ENCODE measurements at regions not wholly inside any gene's neighbourhood (a gene's known extent, or its start where the extent isn't known, plus 50 kb on each side); places are given as distances from the start of the nearest gene placed in this dataset.

DNA sequence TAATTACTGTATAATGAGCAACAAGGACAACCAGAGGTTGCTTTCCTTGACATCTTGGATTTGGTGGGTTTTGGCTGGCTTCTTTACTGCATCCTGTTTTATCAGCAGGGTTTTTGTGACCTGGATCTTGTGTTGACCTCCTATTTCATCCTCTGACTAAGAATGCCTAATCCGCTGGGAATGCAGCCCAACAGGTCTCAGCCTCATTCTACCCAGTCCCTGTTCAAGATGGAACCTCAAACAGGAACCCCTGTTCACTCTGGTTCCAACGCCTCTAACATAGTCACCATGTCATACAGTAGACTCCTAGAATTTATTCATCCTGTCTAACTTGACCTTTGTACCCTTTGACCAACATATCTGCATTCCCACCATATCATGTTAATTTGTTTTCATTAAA, 183.8 kb upstream of the SOX9 start:
- H3K4me3 ChIP-seq (ENCODE audit: control extremely low read depth in 1 of 5, extremely low read depth in 1 of 5, insufficient read depth in 1 of 5, low read depth in 2 of 5, low read length in 4 of 5), result no peak overlapping the region
- H3K27me3 ChIP-seq (replicated peaks in 1 of 4; ENCODE audit: control extremely low read depth in 1 of 4, control insufficient read depth in 3 of 4, insufficient read depth in 4 of 4, low read length in 3 of 4), result no peaks in the 10 kb centered on the region
- peaks cover 0 to 2% (median 0%) of the 10 kb centered on the region in 3 donors for H3K9me3 ChIP-seq (ENCODE audit: control extremely low read depth in 1 of 3, control insufficient read depth in 2 of 3, insufficient read depth in 1 of 3, low read length in 2 of 3)
- Mint-ChIP-seq H3K4me3 (no peak overlapping the region), H3K4me1 (no peaks in the 10 kb centered on the region), H3K27ac (no peak overlapping the region), H3K27me3 (no peaks in the 10 kb centered on the region), H3K9me3 (ENCODE audit: insufficient read depth) (no peaks in the 10 kb centered on the region)
- H3K4me2 ChIP-seq (replicated peaks; ENCODE audit: low read depth, low read length, poor library complexity, severe bottlenecking), result no peak overlapping the region
- H2AFZ ChIP-seq (ENCODE audit: insufficient read depth, low read depth, low read length, poor library complexity, severe bottlenecking), result no peak overlapping the region
- POLR2A ChIA-PET, result no interaction called here
- TF ChIP-seq, protein P1, sequence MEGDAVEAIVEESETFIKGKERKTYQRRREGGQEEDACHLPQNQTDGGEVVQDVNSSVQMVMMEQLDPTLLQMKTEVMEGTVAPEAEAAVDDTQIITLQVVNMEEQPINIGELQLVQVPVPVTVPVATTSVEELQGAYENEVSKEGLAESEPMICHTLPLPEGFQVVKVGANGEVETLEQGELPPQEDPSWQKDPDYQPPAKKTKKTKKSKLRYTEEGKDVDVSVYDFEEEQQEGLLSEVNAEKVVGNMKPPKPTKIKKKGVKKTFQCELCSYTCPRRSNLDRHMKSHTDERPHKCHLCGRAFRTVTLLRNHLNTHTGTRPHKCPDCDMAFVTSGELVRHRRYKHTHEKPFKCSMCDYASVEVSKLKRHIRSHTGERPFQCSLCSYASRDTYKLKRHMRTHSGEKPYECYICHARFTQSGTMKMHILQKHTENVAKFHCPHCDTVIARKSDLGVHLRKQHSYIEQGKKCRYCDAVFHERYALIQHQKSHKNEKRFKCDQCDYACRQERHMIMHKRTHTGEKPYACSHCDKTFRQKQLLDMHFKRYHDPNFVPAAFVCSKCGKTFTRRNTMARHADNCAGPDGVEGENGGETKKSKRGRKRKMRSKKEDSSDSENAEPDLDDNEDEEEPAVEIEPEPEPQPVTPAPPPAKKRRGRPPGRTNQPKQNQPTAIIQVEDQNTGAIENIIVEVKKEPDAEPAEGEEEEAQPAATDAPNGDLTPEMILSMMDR (IDR thresholded peaks at IDR 0.05), result no peak
- TF ChIP-seq EZH2 (IDR thresholded peaks at IDR 0.05; ENCODE audit: borderline replicate concordance, insufficient read depth, low read depth, low read length, poor library complexity, severe bottlenecking), result no peak
- WGBS (ENCODE audit: insufficient coverage), result 97% methylated on average over 2 of the region's 2 CpGs
- H4K20me1 ChIP-seq (ENCODE audit: control insufficient read depth, insufficient read depth, low read length, poor library complexity, severe bottlenecking), result no peaks in the 10 kb centered on the region
- no peaks in the 10 kb centered on the region for H3K79me2 ChIP-seq (ENCODE audit: control insufficient read depth, insufficient read depth, low read length)
- ATAC-seq (ENCODE audit: low read depth) (no peak), DNase-seq (no peak)
- H3K27ac ChIP-seq (ENCODE audit: low read length in 2 of 2), result no peak overlapping the region
- CTCF ChIA-PET, result no interaction called here
- H3K36me3 ChIP-seq (replicated peaks in 1 of 2; ENCODE audit: control extremely low read depth in 1 of 2, control insufficient read depth in 1 of 2, extremely low read depth in 1 of 2, insufficient read depth in 2 of 2, low read length in 1 of 2), result no peaks in the 10 kb centered on the region
- intact Hi-C loops (cut with micrococcal nuclease), result no loop called here
- no peaks in the 10 kb centered on the region for H3K4me1 ChIP-seq (ENCODE audit: control insufficient read depth in 2 of 2, insufficient read depth in 2 of 2, low read length in 2 of 2)
- H3K9ac ChIP-seq (ENCODE audit: low read length), result no peak overlapping the region

DNA sequence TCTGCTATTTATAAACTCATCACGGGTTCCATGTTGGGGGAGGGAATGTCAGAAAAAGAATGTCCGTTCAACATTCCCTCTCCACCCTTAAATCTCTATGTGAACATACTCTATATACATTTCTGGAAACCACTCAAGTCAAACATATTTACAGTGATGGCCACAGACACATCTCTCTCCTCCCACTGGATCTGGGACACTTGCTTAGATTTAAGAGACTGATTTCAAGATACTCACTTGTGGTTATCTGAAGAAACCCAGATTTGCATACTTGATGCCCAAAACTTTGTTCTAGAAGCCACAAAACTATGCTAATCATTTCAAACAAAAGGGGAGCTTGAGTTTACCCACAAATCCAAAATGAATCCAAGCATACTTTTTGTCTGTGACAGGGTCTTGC, 182.9 kb upstream of the SOX9 start:
- TF ChIP-seq, protein P1 (IDR thresholded peaks at IDR 0.05), result no peak
- no peak for TF ChIP-seq EZH2 (IDR thresholded peaks at IDR 0.05; ENCODE audit: borderline replicate concordance, insufficient read depth, low read depth, low read length, poor library complexity, severe bottlenecking)
- Histone ChIP-seq H3K4me3 (ENCODE audit: control extremely low read depth in 1 of 5, extremely low read depth in 1 of 5, insufficient read depth in 1 of 5, low read depth in 2 of 5, low read length in 4 of 5) (no peak overlapping the region), H3K9ac (ENCODE audit: low read length) (no peak overlapping the region), H3K9me3 (ENCODE audit: control extremely low read depth in 1 of 3, control insufficient read depth in 2 of 3, insufficient read depth in 1 of 3, low read length in 2 of 3) (peaks cover 0 to 2% (median 0%) of the 10 kb centered on the region in 3 donors), H2AFZ (ENCODE audit: insufficient read depth, low read depth, low read length, poor library complexity, severe bottlenecking) (no peak overlapping the region), H3K27ac (ENCODE audit: low read length in 2 of 2) (no peak overlapping the region), H3K27me3 (replicated peaks in 1 of 4; ENCODE audit: control extremely low read depth in 1 of 4, control insufficient read depth in 3 of 4, insufficient read depth in 4 of 4, low read length in 3 of 4) (no peaks in the 10 kb centered on the region), H3K36me3 (replicated peaks in 1 of 2; ENCODE audit: control extremely low read depth in 1 of 2, control insufficient read depth in 1 of 2, extremely low read depth in 1 of 2, insufficient read depth in 2 of 2, low read length in 1 of 2) (no peaks in the 10 kb centered on the region), H3K4me2 (replicated peaks; ENCODE audit: low read depth, low read length, poor library complexity, severe bottlenecking) (no peak overlapping the region), H3K79me2 (ENCODE audit: control insufficient read depth, insufficient read depth, low read length) (no peaks in the 10 kb centered on the region), H4K20me1 (ENCODE audit: control insufficient read depth, insufficient read depth, low read length, poor library complexity, severe bottlenecking) (no peaks in the 10 kb centered on the region), H3K4me1 (ENCODE audit: control insufficient read depth in 2 of 2, insufficient read depth in 2 of 2, low read length in 2 of 2) (no peaks in the 10 kb centered on the region)
- no peaks in the 10 kb centered on the region for H3K4me1 Mint-ChIP-seq
- no peaks in the 10 kb centered on the region for H3K9me3 Mint-ChIP-seq (ENCODE audit: insufficient read depth)
- no peak overlapping the region for H3K27ac Mint-ChIP-seq
- DNase-seq (no peak), ATAC-seq (ENCODE audit: low read depth) (no peak)
- H3K4me3 Mint-ChIP-seq, result no peak overlapping the region
- CTCF ChIA-PET, result no interaction called here
- POLR2A ChIA-PET, result no interaction called here
- intact Hi-C loops (cut with micrococcal nuclease), result no loop called here
- WGBS (ENCODE audit: insufficient coverage), result no CpG with 5 or more reads among the region's 2 CpGs
- no peaks in the 10 kb centered on the region for H3K27me3 Mint-ChIP-seq

Measured in B cell (primary cell).